Mesenchymal stem cell (in vitro differentiated cells and primary cell): ENCODE measurements at regions not wholly inside any gene's neighbourhood (a gene's known extent, or its start where the extent isn't known, plus 50 kb on each side); places are given as distances from the start of the nearest gene placed in this dataset.

ENCODE experiments used
- DNase-seq: peaks from one replicate; pipeline ENCODE4 v3.0.0-alpha.2; 2013
- H2AFZ ChIP-seq: one replicate; pipeline ENCODE4 v1.6.1; 2013; ENCODE audit warnings: low read depth, mild to moderate bottlenecking, control low read depth, inconsistent platforms, low read length, moderate library complexity
- H2AK5ac ChIP-seq: 2 replicates; pipeline ENCODE4 v1.6.1; 2013; ENCODE audit warnings: low read length, moderate library complexity, mild to moderate bottlenecking, inconsistent platforms; ENCODE audit not compliant: severe bottlenecking
- H2BK120ac ChIP-seq: one replicate; pipeline ENCODE4 v1.6.1; 2013; ENCODE audit warnings: low read depth, mild to moderate bottlenecking, inconsistent platforms, low read length, moderate library complexity
- H2BK12ac ChIP-seq, 2 experiments: one replicate each; pipeline ENCODE4 v1.6.1; 2013; ENCODE audit warnings: inconsistent platforms in 2 of 2, low read length in 2 of 2, mild to moderate bottlenecking in 2 of 2, moderate library complexity in 2 of 2, control low read depth in 1 of 2
- H2BK15ac ChIP-seq: one replicate; pipeline ENCODE4 v1.6.1; 2013; ENCODE audit warnings: mild to moderate bottlenecking, low read depth, inconsistent platforms; ENCODE audit not compliant: poor library complexity, severe bottlenecking
- H2BK5ac ChIP-seq: 2 replicates; pipeline ENCODE4 v1.6.1; 2013; ENCODE audit warnings: low read depth, mild to moderate bottlenecking, low read length, control low read depth, inconsistent platforms; ENCODE audit not compliant: poor library complexity, severe bottlenecking
- H3K14ac ChIP-seq, 2 experiments: one replicate each; pipeline ENCODE4 v1.6.1; 2013; ENCODE audit warnings: inconsistent platforms in 2 of 2, low read length in 2 of 2, control low read depth in 1 of 2, mild to moderate bottlenecking in 1 of 2, moderate library complexity in 1 of 2
- H3K18ac ChIP-seq, 2 experiments: one replicate each; pipeline ENCODE4 v1.6.1; 2013; ENCODE audit warnings: inconsistent platforms in 2 of 2, low read length in 2 of 2, control low read depth in 1 of 2, low read depth in 1 of 2, mild to moderate bottlenecking in 1 of 2
- H3K23ac ChIP-seq, 2 experiments: one replicate each; pipeline ENCODE4 v1.6.1; 2013; ENCODE audit warnings: inconsistent platforms in 2 of 2, low read length in 2 of 2, mild to moderate bottlenecking in 2 of 2, moderate library complexity in 2 of 2, control low read depth in 1 of 2
- H3K27ac ChIP-seq: 2 replicates; pipeline ENCODE4 v1.5.1; 2013; ENCODE audit warnings: mild to moderate bottlenecking, moderate library complexity, low read length, control low read depth, inconsistent platforms; ENCODE audit not compliant: poor library complexity, severe bottlenecking
- H3K27me3 ChIP-seq, 2 experiments: 2 replicates each; pipeline versions ENCODE4 v1.6.1 to v1.7.0; 2013; ENCODE audit warnings: low read length in 2 of 2, mild to moderate bottlenecking in 2 of 2, moderate library complexity in 2 of 2, control low read depth in 1 of 2, inconsistent platforms in 1 of 2; ENCODE audit not compliant: control insufficient read depth in 1 of 2, insufficient read depth in 1 of 2
- H3K36me3 ChIP-seq, 2 experiments: 2 replicates each; pipeline versions ENCODE4 v1.6.1 to v1.7.0; 2013; ENCODE audit warnings: low read length in 2 of 2, control low read depth in 1 of 2, inconsistent platforms in 1 of 2, low read depth in 1 of 2, mild to moderate bottlenecking in 1 of 2; ENCODE audit not compliant: insufficient read depth in 2 of 2, control insufficient read depth in 1 of 2
- H3K4ac ChIP-seq, 2 experiments: one replicate each; pipeline ENCODE4 v1.6.1; 2013; ENCODE audit warnings: inconsistent platforms in 2 of 2, low read length in 2 of 2, mild to moderate bottlenecking in 2 of 2, moderate library complexity in 2 of 2, control low read depth in 1 of 2, low read depth in 1 of 2
- H3K4me1 ChIP-seq: 2 replicates; pipeline ENCODE4 v1.6.1; 2013; ENCODE audit warnings: low read depth, low read length, control low read depth; ENCODE audit not compliant: control insufficient read depth, insufficient read depth
- H3K4me2 ChIP-seq: 2 replicates; pipeline ENCODE4 v1.6.1; 2013; ENCODE audit warnings: low read length, mild to moderate bottlenecking, inconsistent platforms; ENCODE audit not compliant: poor library complexity, severe bottlenecking
- H3K4me3 ChIP-seq, 2 experiments: 2 replicates each; pipeline versions ENCODE4 v1.5.1 to v1.7.0; 2013; ENCODE audit warnings: low read length in 2 of 2, mild to moderate bottlenecking in 2 of 2, control low read depth in 1 of 2, low read depth in 1 of 2; ENCODE audit not compliant: insufficient read depth in 1 of 2
- H3K79me1 ChIP-seq: replicated peaks from 2 replicates; pipeline ENCODE4 v1.6.1; 2013; ENCODE audit warnings: mild to moderate bottlenecking, control low read depth, low read length, inconsistent platforms; ENCODE audit not compliant: poor library complexity, severe bottlenecking
- H3K9ac ChIP-seq: 2 replicates; pipeline ENCODE4 v1.7.0; 2013; ENCODE audit warnings: mild to moderate bottlenecking, low read length, moderate library complexity
- H3K9me3 ChIP-seq: 2 replicates; pipeline ENCODE4 v1.7.0; 2013; ENCODE audit warnings: mild to moderate bottlenecking, low read length; ENCODE audit not compliant: control insufficient read depth
- H4K8ac ChIP-seq: one replicate; pipeline ENCODE4 v1.6.1; 2013; ENCODE audit warnings: inconsistent platforms, mild to moderate bottlenecking, low read length, moderate library complexity
- H4K91ac ChIP-seq: one replicate; pipeline ENCODE4 v1.6.1; 2013; ENCODE audit warnings: mild to moderate bottlenecking, low read length, inconsistent platforms
- WGBS: methylation state at CpG from one replicate; pipeline ENCODE4 v1.1.7; 2013; ENCODE audit warnings: mixed read lengths; 5-methylcytosine and 5-hydroxymethylcytosine counted together

DNA sequence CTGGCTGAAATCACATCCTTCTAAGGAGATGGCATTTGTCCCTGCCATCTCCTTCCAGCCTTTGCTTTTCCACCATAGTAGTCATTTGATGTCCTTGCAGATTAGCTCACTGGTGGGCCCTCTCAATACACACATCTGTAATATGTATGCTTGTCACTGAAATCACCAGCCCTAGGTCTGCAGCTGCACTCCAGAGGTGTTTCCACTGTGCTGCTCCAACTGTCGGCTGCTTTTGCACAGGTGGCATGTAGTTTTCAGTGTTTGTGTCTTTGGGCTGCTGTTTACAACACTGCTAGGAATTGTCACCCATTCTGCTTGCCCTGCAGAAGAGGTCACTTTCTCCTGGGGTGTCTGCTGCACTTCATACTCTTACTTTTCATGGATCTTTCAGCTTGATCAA lies 69.0 kb upstream of the GRAMD1B start:
- Histone ChIP-seq H2AK5ac (no peak overlapping the region), H4K91ac (no peak overlapping the region), H3K18ac (no peak overlapping the region), H2AFZ (no peak overlapping the region), H3K4me3 (no peak overlapping the region), H2BK5ac (no peak overlapping the region), H4K8ac (no peak overlapping the region), H3K14ac (no peak overlapping the region), H3K9me3 (no peaks in the 10 kb centered on the region), H3K4me2 (no peak overlapping the region), H3K23ac (no peak overlapping the region), H3K4me1 (peaks cover 6% of the 10 kb centered on the region), H3K9ac (no peak overlapping the region), H2BK12ac (no peak overlapping the region), H2BK120ac (no peak overlapping the region), H2BK15ac (no peak overlapping the region), H3K4ac (no peak overlapping the region), H3K36me3 (no peaks in the 10 kb centered on the region), H3K27me3 (peaks cover 69 to 97% of the 10 kb centered on the region in 2 experiments), H3K27ac (no peak overlapping the region), H3K79me1 (no peaks in the 10 kb centered on the region)
- 78% methylated on average over 1 of the region's 1 CpG for WGBS
- DNase-seq: no peak

GRCh38 chr11:123360267-123360936 lies 69.7 kb upstream of the GRAMD1B start:
- Histone ChIP-seq H2AK5ac (no peak overlapping the region), H3K23ac (no peak overlapping the region), H3K36me3 (no peaks in the 10 kb centered on the region), H3K4me2 (no peak overlapping the region), H3K14ac (no peak overlapping the region), H3K27ac (no peak overlapping the region), H3K4me1 (peaks cover 6% of the 10 kb centered on the region), H3K4ac (no peak overlapping the region), H2BK12ac (no peak overlapping the region), H3K9ac (no peak overlapping the region), H3K9me3 (no peaks in the 10 kb centered on the region), H2BK15ac (no peak overlapping the region), H3K18ac (no peak overlapping the region), H2BK5ac (no peak overlapping the region), H3K79me1 (no peaks in the 10 kb centered on the region), H2BK120ac (no peak overlapping the region), H3K27me3 (peaks cover 69 to 89% of the 10 kb centered on the region in 2 experiments), H4K91ac (no peak overlapping the region), H3K4me3 (no peak overlapping the region), H4K8ac (no peak overlapping the region), H2AFZ (no peak overlapping the region)
- 92% methylated on average over 10 of the region's 10 CpGs for WGBS
- no peak for DNase-seq

DNA sequence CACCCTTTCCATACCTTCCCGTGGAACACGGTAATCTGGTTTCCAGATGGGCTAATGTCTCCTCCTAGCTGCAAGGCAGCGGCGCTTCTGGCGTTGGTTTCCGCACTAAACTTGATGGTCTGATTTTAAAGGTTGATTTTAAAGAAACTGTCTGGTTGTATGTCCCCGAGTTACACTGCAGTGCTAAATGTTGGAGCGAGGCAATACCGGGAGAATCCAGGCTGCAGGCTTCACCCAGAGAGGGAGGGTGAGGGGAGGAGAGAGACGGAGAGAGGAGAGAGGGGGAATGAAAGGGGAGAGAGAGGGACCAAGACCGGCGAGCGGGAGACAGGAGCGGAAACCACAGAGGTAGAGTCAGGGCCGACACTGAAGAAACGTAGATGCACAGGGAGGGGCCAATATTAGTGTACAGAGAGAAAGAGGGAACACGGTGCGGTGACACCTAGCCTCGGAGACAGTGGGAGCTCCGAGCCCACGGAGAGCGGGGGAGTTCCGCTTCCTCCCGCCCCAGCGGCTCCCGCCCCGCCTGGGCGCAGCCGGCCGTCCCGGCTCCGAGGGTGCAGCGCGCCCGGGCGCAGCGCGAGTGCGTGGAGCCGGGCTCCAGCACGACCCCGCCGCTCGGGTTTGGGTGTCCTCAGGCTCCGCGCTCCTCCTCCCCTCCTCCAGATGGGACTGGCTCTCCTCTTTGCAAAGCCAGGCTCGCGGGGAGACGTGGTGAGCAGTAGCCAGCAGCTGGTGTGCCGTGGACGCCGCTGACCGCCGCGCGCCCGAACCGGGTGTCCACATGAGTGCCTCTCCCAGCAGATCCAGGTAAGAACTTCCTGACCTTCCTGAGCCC lies 71.9 kb upstream of the GRAMD1B start:
- H2AK5ac ChIP-seq: no peak overlapping the region
- peak overlapping the region; percentile 22 to 85 for H3K4me3 ChIP-seq
- DNase-seq: peak; percentile 8
- peaks cover 6% of the 10 kb centered on the region for H3K4me1 ChIP-seq
- no peak overlapping the region for H3K4ac ChIP-seq
- peak overlapping the region; percentile 54 for H3K4me2 ChIP-seq
- H4K8ac ChIP-seq: no peak overlapping the region
- H3K27me3 ChIP-seq: peaks cover 76 to 84% of the 10 kb centered on the region in 2 experiments
- H2BK15ac ChIP-seq: no peak overlapping the region
- no peak overlapping the region for H2BK120ac ChIP-seq
- no peak overlapping the region for H3K18ac ChIP-seq
- no peak overlapping the region for H3K27ac ChIP-seq
- 3% methylated on average over 52 of the region's 58 CpGs for WGBS
- no peak overlapping the region for H2BK12ac ChIP-seq
- no peaks in the 10 kb centered on the region for H3K9me3 ChIP-seq
- H3K14ac ChIP-seq: peak overlapping the region in 1 of 2 experiments; percentile 26
- H3K36me3 ChIP-seq: no peaks in the 10 kb centered on the region
- H3K9ac ChIP-seq: peak overlapping the region; percentile 53
- no peak overlapping the region for H2AFZ ChIP-seq
- H4K91ac ChIP-seq: no peak overlapping the region
- no peak overlapping the region for H3K23ac ChIP-seq
- no peak overlapping the region for H2BK5ac ChIP-seq
- no peaks in the 10 kb centered on the region for H3K79me1 ChIP-seq

GRCh38 chr11:123357353-123357989 lies 72.6 kb upstream of the GRAMD1B start:
- H3K27ac ChIP-seq: no peak overlapping the region
- H2AFZ ChIP-seq: no peak overlapping the region
- H3K4me3 ChIP-seq: peak overlapping the region in 1 of 2 experiments; percentile 85
- no peak overlapping the region for H3K4ac ChIP-seq
- H3K36me3 ChIP-seq: no peaks in the 10 kb centered on the region
- DNase-seq: no peak
- H3K23ac ChIP-seq: no peak overlapping the region
- no peak overlapping the region for H4K8ac ChIP-seq
- 70% methylated on average over 9 of the region's 9 CpGs for WGBS
- H3K4me2 ChIP-seq: no peak overlapping the region
- no peak overlapping the region for H3K18ac ChIP-seq
- peaks cover 6% of the 10 kb centered on the region for H3K4me1 ChIP-seq
- no peaks in the 10 kb centered on the region for H3K79me1 ChIP-seq
- H3K14ac ChIP-seq: no peak overlapping the region
- no peak overlapping the region for H4K91ac ChIP-seq
- no peak overlapping the region for H2BK15ac ChIP-seq
- peaks cover 76 to 84% of the 10 kb centered on the region in 2 experiments for H3K27me3 ChIP-seq
- no peak overlapping the region for H2BK120ac ChIP-seq
- H2BK12ac ChIP-seq: no peak overlapping the region
- no peak overlapping the region for H2AK5ac ChIP-seq
- no peaks in the 10 kb centered on the region for H3K9me3 ChIP-seq
- no peak overlapping the region for H3K9ac ChIP-seq
- no peak overlapping the region for H2BK5ac ChIP-seq
